NCI-H748 (cell line): ENCODE measurements at regions not wholly inside any gene's neighbourhood (a gene's known extent, or its start where the extent isn't known, plus 50 kb on each side); places are given as distances from the start of the nearest gene placed in this dataset.
"Not testable (repeated sequence)": the region's sequence is repeated elsewhere in the genome, so short reads cannot be mapped to it uniquely, and the experiment has no call there.

Source experiments
- DNase-seq: peaks from one replicate; lab custom pipeline; 2025; ENCODE audit not compliant: unreplicated experiment; lab: John Stamatoyannopoulos, UW

DNA sequence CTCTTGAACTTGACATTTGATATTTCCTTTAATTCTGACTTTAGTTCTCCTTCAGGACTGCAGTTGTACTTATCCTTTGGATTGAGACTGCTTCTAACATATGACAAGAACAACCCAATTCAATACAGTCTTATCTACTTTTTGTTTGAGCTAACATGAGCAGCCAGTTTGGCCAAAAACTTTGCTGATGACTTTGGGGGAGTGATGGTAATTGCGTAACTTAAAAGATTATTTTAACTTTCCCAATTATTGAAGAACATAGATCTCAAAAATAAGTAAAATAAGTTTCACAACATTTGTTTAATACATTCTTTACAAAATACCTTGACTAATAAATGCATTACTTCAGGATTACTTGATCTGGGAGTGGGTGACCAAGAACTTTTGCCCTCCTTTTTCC lies 1311.1 kb upstream of the NRXN1 start:
- DNase-seq, result no peak

GRCh38 chr2:52342458-52342857 lies 1310.5 kb upstream of the NRXN1 start:
- DNase-seq, result no peak

DNA sequence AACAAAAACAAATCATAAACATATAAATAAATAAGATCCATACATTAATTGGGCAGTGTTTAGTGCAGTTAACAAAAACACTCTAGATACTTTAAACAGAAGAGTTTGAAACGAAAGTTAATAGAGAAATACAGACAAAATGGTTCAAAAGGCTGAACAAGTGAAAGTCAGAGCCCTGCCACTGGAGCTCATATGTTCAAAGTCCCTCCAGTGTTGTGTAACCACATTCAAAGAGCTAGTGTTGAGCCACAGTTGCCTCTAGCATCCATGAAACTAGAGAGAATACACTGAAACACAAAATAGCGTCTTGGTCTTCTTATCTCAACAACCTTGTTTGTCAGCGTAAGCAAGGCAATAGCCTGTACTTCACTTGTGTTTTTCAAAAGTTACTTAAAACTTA lies 1309.8 kb upstream of the NRXN1 start:
- DNase-seq, result no peak

- peak; percentile 21 for DNase-seq
Observed at GRCh38 chr2:52340171-52340570, 1308.2 kb upstream of the NRXN1 start.

GRCh38 chr2:52337786-52338185 lies 1305.9 kb upstream of the NRXN1 start:
- DNase-seq, result not testable (repeated sequence)

DNA sequence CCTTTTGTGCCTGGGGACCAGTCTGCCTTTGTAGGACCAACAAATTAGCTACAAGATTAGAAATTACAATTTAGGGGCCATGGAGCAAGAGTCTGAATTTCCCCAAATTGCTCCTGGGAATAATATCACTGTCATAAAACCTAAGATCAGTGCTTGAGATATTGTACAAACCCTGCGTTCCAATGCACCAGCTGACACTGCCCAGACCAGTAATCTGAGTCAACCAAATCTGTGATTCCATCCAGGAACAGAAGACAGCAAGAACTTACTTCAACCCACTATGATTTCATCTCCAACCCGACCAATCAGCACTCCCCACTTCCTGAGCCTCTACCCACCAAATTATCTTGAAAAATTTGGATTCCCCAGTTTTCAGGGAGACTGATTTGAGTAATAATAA lies 1305.0 kb upstream of the NRXN1 start:
- DNase-seq, result no peak

DNA sequence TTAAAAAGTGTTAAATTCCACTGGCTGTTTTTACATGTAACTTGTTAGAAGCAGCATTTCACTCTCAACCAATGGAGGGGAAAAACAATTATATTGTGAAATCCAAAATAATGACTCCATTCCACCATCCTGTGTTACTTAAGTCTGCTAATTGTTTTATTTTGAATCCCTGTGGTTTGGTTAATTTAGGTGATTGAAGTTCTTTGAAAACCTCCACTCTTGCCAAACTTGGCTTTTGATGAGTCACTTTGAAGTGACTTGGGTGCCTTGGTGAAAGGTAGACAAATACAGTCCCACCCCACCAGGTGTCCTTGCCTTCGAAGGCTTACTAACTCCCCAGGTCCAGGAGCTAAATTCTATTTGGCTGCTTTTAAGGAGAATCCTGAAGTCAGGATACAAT lies 1303.8 kb upstream of the NRXN1 start:
- no peak for DNase-seq

DNA sequence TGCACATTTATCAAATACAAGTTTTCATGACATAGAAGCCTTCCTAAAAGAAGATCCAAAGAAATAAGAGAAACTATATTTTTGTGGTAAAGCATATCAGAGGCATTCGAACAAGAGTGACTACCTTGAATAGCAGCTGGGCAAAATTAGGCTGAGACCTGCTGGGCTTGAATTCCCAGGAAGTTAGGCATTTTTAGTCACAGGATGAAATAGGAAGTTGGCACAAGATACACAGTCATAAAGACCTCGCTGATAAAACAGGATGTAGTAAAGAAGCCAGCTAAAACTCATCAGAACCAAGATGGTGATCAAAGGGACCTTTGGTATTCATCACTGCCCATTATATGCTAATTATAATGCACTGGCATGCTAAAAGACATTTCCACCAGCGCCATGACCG lies 1302.3 kb upstream of the NRXN1 start:
- DNase-seq, result no peak

DNA sequence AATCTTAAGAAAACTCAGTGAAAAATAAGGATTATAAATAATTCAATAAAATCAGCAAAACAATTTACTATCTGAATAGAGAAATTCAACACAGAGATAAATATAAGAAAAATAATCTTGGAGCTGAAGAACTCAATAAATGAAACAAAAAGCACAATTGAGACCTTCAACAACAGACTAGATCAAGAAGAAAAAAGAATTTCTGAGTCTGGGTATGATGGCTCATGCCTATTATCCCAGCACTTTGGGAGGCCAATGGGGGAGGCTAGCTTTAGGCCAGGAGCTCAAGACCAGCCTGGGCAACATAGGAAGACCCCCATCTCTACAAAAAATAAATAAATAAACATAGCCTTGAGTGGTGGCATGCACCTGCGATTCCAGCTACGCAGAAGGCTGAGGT lies 1295.7 kb upstream of the NRXN1 start:
- no peak for DNase-seq

- DNase-seq, result no peak
Observed at GRCh38 chr2:52314231-52314630, 1282.3 kb upstream of the NRXN1 start.

DNA sequence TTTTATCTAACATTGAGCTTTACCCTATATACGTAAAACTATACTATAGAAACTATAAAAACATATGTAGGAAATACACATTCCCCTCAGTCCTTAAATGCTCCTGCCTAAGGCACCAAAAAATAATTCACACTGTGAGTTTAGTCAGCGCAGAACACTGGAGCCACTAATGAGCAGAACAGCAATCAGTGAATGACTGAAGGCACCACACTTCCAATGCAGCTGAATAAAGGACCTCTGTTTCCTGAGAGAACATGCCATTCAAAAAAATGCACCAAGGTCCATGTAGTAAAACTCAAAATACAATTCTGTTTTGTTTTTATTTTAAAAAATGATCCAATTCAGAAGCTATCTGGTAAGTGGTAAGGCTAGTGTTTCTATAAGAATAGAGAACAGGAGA lies 1280.6 kb upstream of the NRXN1 start:
- no peak for DNase-seq

DNA sequence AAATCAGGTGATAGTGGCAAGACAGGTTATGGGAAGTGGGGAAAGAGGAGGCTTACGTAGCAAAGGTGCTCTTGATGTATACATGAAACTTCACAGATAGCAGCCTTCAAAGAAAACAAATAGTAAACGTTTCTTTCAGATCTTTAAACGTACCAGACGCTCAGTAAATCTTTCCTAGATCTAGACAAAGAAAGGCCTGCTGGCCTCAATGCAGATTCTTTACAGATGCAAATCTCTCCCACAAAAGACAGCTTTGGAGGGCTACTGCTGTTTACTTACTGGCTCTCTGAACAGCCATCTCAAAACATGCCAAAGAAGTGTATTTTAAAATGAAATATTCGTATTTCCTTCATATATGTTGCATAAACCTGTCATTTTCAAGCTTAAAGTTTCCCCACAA lies 1279.9 kb upstream of the NRXN1 start:
- DNase-seq, result no peak

DNA sequence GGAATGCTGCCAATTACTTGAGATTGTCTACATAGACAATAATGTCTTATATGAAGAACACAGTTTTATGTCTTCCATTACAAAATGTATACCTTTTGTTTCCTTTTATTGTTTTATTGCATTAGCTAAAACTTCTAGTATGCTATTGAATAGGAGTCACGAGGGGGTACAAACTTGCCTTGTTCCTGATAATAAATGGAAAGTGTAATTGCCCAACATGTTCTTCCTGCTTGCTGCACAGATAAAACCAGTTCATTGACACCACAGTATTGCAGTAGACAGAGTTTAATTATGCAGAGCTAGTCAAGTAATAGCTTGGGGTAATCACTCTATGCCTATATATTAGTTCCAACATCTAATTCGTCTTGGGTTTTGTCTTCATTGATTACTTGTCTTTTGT lies 1276.2 kb upstream of the NRXN1 start:
- DNase-seq, result no peak

DNA sequence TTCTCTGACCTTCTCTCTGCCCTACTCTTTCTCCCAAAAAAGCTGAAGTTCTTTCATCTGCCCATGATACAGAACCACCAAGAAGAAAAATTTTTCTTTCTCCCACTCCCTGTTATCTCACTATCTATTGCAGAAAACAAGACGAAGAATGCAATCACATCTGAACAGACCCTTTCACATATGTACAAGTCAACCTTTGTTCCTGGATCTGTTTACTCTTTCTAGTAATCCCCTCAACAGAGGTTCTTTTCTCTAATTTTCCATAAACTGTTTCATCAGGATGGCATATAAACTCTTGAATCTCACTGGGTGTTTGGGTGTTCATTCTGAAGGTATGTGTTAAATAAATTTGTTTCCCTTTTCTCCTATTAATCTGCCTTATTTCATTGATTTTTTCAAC lies 1262.7 kb upstream of the NRXN1 start:
- DNase-seq, result no peak

DNA sequence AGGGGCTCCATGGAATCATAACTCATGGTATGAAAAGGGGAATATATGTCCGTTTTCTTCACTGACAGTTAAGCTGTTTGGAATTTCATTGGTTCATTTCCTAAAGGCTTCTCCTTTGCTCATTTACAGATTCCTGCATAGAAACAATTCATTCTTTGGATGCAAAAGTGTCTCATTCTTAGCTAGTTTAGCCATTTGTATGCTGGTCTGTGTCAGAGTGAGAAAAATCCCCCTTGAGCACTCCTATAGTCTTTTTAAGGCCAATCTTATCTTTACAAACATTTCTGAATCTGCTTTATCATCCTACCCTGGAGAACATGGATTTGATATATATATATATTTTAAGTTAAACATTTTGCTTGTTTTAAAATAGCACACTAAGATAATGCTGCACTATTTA lies 1260.9 kb upstream of the NRXN1 start:
- no peak for DNase-seq

DNA sequence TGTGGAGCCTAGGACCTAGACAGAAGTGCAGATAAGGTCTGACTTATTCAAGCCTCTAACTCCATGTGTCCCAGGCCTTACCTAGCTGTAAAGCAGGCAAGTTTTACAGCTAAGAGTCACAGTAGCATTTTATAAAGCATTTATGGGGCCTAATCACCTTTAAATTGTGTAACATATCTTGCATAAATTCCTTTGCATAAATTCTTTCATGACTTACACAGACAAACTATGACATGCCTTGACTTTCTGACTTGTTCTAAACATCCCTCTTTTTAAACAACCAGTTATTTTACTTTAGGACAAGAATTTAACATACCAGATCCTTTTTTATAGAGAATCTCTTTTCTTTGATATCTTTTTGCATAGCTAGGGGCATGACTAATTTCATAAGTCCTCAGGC lies 1257.8 kb upstream of the NRXN1 start:
- no peak for DNase-seq

- DNase-seq, result no peak
Observed at GRCh38 chr2:52288596-52288995, 1256.7 kb upstream of the NRXN1 start.

DNA sequence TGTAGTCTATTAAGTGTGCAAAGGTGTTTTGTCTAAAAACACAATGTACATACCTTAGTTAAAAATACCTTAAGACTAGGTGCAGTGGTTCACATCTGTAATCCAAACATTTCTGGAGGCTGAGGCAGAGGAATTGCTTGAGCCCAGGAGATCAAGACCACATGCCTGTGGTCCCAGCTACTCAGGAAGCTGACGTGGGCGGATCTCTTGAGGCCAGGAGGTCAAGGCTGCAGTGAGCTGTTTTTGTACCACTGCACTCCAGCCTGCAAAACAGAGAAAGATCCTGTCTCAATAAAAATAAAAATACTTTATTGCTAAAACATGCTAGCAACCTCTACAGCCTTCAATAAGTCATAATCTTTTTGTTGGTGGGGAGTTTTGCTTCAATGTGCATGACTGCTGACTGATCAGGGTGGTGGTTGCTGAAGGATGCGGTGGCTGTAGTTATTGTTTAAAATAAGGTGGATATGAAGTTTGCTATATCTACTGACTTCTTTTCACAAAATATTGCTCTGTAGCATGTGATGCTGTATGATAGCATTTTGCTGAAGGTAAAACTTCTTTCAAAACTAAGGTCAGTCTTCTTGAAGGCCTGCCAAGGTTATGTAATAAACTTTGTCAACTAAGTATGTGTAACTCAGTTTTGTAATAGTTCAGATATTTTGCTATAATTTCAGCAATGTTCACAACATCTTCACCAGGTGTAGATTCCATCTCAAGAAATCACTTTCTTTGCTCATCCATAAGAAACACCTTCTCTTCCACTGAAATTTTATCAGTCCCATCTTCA lies 1238.0 kb upstream of the NRXN1 start:
- DNase-seq, result no peak

DNA sequence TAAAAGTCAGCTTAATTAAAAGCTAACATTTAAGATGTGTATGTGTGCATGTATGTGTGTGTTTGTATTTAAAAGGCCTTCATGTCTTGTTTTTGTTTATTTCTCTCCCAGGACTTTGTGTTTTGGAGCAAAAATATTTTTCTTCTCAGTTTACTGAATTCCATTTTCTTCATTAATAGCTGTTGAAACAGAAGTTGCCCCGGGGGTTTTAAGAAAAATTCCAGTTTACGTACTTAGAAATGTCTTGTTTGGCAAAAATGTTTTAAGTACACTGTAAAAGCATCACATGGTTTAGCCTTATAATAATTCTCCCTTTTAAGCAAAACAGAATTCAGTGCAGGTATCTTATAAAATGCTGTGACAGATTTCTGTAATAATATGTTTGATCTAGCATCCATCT lies 1233.0 kb upstream of the NRXN1 start:
- DNase-seq, result no peak

GRCh38 chr2:52264488-52264887 lies 1232.6 kb upstream of the NRXN1 start:
- peak; percentile 93 for DNase-seq

DNA sequence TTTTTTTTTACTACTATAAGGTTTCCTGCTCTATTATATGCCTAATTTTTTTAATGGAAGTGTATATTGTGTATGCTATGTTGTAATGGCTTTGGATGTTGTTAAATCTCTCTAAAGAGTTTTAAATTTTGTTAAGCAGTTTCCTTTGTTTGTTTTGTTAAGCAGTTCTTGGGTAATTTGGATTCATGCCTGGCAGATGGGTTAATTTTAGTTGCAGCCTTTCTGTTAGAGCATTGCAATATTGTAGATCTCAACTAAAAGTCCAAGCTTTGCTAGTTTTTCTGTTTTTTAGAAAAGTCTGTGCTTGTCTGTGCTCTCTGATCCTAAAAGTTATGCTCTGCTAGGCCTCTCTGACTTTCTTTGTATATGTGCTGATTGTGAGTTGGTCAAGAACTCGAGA lies 1229.0 kb upstream of the NRXN1 start:
- peak; percentile 49 for DNase-seq

DNA sequence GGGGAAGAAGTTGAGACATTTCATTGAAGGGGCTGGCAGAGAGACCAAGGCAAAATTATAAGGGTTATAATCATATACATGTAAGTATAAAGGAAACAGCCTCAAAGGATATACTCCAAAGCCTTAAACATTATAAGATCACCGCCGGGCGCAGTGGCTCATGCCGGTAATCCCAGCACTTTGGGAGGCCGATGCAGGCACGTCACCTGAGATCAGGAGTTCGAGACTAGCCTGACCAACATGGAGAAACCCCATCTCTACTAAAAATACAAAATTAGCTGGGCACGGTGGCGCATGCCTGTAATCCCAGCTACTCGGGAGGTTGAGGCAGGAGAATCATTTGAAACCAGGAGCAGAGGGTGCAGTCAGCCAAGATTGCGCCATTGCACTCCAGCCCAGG lies 1227.0 kb upstream of the NRXN1 start:
- not testable (repeated sequence) for DNase-seq

DNA sequence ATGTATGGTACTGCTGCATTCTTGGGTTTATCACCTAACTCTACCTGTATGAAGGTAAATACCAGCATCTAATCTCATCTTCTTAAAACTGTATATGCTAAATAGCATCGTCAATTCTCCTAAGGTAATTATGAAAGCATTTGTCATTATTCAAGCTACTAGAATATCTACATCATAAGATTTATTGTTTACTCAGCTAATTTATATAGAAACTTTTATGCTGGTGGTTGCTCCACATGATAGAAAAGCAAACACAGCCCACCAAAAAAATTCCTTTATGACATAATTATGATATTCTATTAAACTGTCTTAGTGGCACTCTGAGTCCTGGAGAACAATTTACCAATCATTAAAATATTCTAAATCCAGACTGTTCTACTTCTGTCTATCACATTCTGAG lies 1226.1 kb upstream of the NRXN1 start:
- no peak for DNase-seq
